ENCODE measurements at regions not wholly inside any gene's neighbourhood (a gene's known extent, or its start where the extent isn't known, plus 50 kb on each side); places are given as distances from the start of the nearest gene placed in this dataset.

DNA sequence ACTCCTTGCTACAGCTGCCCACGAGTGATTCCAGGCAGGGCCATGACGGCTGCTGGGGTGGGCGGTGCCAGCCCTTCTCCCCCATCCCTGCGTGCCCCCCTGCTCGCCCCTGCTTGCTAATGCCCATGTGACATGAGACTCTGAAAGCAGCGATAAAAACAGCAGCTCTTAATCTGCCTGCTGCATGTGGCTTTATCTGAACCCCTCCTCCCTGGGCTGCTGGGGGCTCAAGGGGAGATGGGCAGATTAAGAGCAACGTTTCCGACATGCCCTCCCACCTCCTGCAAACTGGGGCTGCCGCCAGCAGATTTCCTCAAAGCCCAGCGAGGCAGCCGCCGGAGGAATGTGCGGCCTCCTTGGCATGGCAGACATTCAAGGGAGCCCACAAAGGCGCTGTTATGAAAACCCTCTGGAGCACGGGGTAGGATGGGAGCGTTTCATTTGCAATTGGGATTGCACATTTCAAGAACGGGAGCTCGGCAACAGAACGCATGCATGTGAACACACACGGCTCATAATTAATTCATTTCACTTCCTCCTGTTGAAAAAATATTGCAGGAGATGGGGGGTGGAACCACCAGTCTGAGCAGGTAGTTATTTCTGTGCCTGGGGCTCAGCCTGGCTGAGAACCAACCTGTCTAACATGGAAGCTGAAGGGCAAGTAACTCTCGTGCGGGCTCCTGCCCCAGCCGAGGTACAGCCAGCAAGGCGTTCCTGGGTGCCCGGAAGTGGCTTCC lies 504.2 kb upstream of the PROK2 start:
- H3K27ac ChIP-seq (ENCODE audit: insufficient read length, low read depth, low read length): no peak overlapping the region
- Mint-ChIP-seq H3K4me3 (no peak overlapping the region), H3K4me1 (peaks cover 4 to 17% of the 10 kb centered on the region in 2 experiments; a peak in 3 of 4 replicates), H3K27me3 (ENCODE audit: low read depth) (peaks cover 6% of the 10 kb centered on the region), H3K27ac (no peak overlapping the region), H3K36me3 (ENCODE audit: insufficient read depth in 1 of 3, low read depth in 3 of 3) (no peaks in the 10 kb centered on the region), H3K9me3 (no peaks in the 10 kb centered on the region)
- no peak for DNase-seq
- no peak overlapping the region for H4K5ac ChIP-seq (ENCODE audit: insufficient read length, low read depth, low read length)
- H3K23me2 ChIP-seq (ENCODE audit: insufficient read length, low read depth, low read length, poor library complexity, severe bottlenecking): no peaks in the 10 kb centered on the region
- no peak overlapping the region for H3K18ac ChIP-seq (ENCODE audit: insufficient read length, low read depth, low read length)
- no peak overlapping the region for H4K91ac ChIP-seq (ENCODE audit: insufficient read length, low read depth, low read length)
- no peak overlapping the region for H3K4ac ChIP-seq (ENCODE audit: low read depth, low read length)
- no peak overlapping the region for H3K14ac ChIP-seq (ENCODE audit: insufficient read depth, low read length)
- H4K20me1 ChIP-seq (ENCODE audit: control insufficient read depth, insufficient read depth, insufficient read length): no peaks in the 10 kb centered on the region
- no peak overlapping the region for H3K56ac ChIP-seq (ENCODE audit: insufficient read length, low read depth, low read length)
- H2BK15ac ChIP-seq (ENCODE audit: low read depth, low read length): no peak overlapping the region
- no peak overlapping the region for H3T11ph ChIP-seq (ENCODE audit: low read length)
- H3K4me1 ChIP-seq (ENCODE audit: insufficient read depth, low read length): no peaks in the 10 kb centered on the region
- H4K8ac ChIP-seq (replicated peaks; ENCODE audit: insufficient read length, low read depth, low read length): no peak overlapping the region
- H2AK5ac ChIP-seq (ENCODE audit: insufficient read length, low read length): no peak overlapping the region
- no peak overlapping the region for H3K4me2 ChIP-seq (ENCODE audit: insufficient read depth, insufficient read length, low read length)
- no peaks in the 10 kb centered on the region for H3K27me3 ChIP-seq (ENCODE audit: insufficient read depth, low read length)
- WGBS (ENCODE audit: extremely low coverage, insufficient read length, low lambda C conversion rate): no CpG with 5 or more reads among the region's 25 CpGs
- no peak overlapping the region for H2BK5ac ChIP-seq (ENCODE audit: insufficient read length, low read length)
- no peak overlapping the region for H2BK12ac ChIP-seq (ENCODE audit: insufficient read length, low read depth, low read length)
- no peak overlapping the region for H2BK20ac ChIP-seq (ENCODE audit: low read depth, low read length, poor library complexity, severe bottlenecking)
- H3K9me3 ChIP-seq (ENCODE audit: control insufficient read depth, low read depth, low read length): no peaks in the 10 kb centered on the region
- H2BK120ac ChIP-seq (ENCODE audit: low read depth, low read length, poor library complexity, severe bottlenecking): no peak overlapping the region
- TF ChIP-seq, protein P1, sequence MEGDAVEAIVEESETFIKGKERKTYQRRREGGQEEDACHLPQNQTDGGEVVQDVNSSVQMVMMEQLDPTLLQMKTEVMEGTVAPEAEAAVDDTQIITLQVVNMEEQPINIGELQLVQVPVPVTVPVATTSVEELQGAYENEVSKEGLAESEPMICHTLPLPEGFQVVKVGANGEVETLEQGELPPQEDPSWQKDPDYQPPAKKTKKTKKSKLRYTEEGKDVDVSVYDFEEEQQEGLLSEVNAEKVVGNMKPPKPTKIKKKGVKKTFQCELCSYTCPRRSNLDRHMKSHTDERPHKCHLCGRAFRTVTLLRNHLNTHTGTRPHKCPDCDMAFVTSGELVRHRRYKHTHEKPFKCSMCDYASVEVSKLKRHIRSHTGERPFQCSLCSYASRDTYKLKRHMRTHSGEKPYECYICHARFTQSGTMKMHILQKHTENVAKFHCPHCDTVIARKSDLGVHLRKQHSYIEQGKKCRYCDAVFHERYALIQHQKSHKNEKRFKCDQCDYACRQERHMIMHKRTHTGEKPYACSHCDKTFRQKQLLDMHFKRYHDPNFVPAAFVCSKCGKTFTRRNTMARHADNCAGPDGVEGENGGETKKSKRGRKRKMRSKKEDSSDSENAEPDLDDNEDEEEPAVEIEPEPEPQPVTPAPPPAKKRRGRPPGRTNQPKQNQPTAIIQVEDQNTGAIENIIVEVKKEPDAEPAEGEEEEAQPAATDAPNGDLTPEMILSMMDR (conservative IDR thresholded peaks at IDR 0.05): no peak
- no peak overlapping the region for H3K9ac ChIP-seq (ENCODE audit: extremely low read depth, insufficient read length, low read length)
- no peak overlapping the region for H2AFZ ChIP-seq (ENCODE audit: low read length)
- H3K79me2 ChIP-seq (ENCODE audit: insufficient read depth, low read length): no peaks in the 10 kb centered on the region
- H3K23ac ChIP-seq (ENCODE audit: insufficient read length, low read depth, low read length): no peak overlapping the region
- H3K79me1 ChIP-seq (ENCODE audit: insufficient read depth, low read depth, low read length, poor library complexity, severe bottlenecking): no peaks in the 10 kb centered on the region

Measured in H9 (cell line).